AG09319 (cell line): ENCODE measurements at regions not wholly inside any gene's neighbourhood (a gene's known extent, or its start where the extent isn't known, plus 50 kb on each side); places are given as distances from the start of the nearest gene placed in this dataset.

ENCODE experiments used
- DNase-seq: peaks from one replicate; pipeline ENCODE4 v3.0.0-alpha.2; 2010; ENCODE audit warnings: low read depth; ENCODE audit errors: extremely low read depth
- CTCF ChIP-seq: IDR thresholded peaks from 2 replicates; pipeline ENCODE4 v1.5.1; 2011; ENCODE audit warnings: low read depth, mild to moderate bottlenecking, inconsistent platforms, low read length, moderate library complexity

GRCh38 chr3:72423643-72424042 lies 424.6 kb downstream of the SHQ1 start:
- DNase-seq: no peak
- TF ChIP-seq CTCF: no peak

- no peak for TF ChIP-seq CTCF
- DNase-seq: no peak
Measured at GRCh38 chr3:72421786-72422185, 426.5 kb downstream of the SHQ1 start.

- no peak for TF ChIP-seq CTCF
- no peak for DNase-seq
Measured at GRCh38 chr3:72421126-72421525, 427.1 kb downstream of the SHQ1 start.

- no peak for TF ChIP-seq CTCF
- DNase-seq: no peak
Measured at GRCh38 chr3:72418856-72419255, 429.4 kb downstream of the SHQ1 start.

- no peak for DNase-seq
- TF ChIP-seq CTCF: no peak
Measured at GRCh38 chr3:72418244-72418643, 430.0 kb downstream of the SHQ1 start.

- DNase-seq: no peak
- no peak for TF ChIP-seq CTCF
Measured at GRCh38 chr3:72414481-72415016, 433.7 kb downstream of the SHQ1 start.

GRCh38 chr3:72413228-72413627 lies 435.0 kb downstream of the SHQ1 start:
- no peak for DNase-seq
- no peak for TF ChIP-seq CTCF
